Stimulated activated CD8-positive, alpha-beta memory T cell treated with anti-CD3 and anti-CD28 coated beads, Interleukin-2, amount 100 ng/mL, for 48 hours (primary cell): ENCODE measurements at regions not wholly inside any gene's neighbourhood (a gene's known extent, or its start where the extent isn't known, plus 50 kb on each side); places are given as distances from the start of the nearest gene placed in this dataset.

ENCODE experiments used
- DNase-seq, 2 donors: peaks; one replicate each; pipeline ENCODE4 v3.0.0-alpha.2; 2020; ENCODE audit warnings: low read depth in 2 of 2

GRCh38 chr11:31861011-31861410 lies 49.9 kb upstream of the PAX6 start:
- no peak for DNase-seq
